GM23248 (cell line): ENCODE measurements at regions not wholly inside any gene's neighbourhood (a gene's known extent, or its start where the extent isn't known, plus 50 kb on each side); places are given as distances from the start of the nearest gene placed in this dataset.
"Not testable (repeated sequence)": the region's sequence is repeated elsewhere in the genome, so short reads cannot be mapped to it uniquely, and the experiment has no call there.

Experiments used
- DNase-seq: peaks from one replicate; pipeline ENCODE4 v3.0.0-alpha.2; 2015
- H2AFZ ChIP-seq: fragments of 200-600 bp; sonication (generic); 2 replicates; pipeline ENCODE4 v1.6.1; 2016; ENCODE audit warnings: antibody characterized with exemption
- H3F3A ChIP-seq: fragments of 200-600 bp; sonication (generic); 2 replicates; pipeline ENCODE4 v1.6.1; 2016; ENCODE audit warnings: mild to moderate bottlenecking, antibody characterized with exemption, mixed run types; ENCODE audit not compliant: insufficient read depth
- H3K27ac ChIP-seq: fragments of 200-600 bp; sonication (generic); 2 replicates; pipeline ENCODE4 v1.5.1; 2016; ENCODE audit warnings: mild to moderate bottlenecking
- H3K27me3 ChIP-seq: fragments of 200-600 bp; sonication (generic); replicated peaks from 2 replicates; pipeline ENCODE4 v1.6.1; 2016; ENCODE audit warnings: mild to moderate bottlenecking; ENCODE audit not compliant: insufficient read depth
- H3K36me3 ChIP-seq: fragments of 200-600 bp; sonication (generic); 2 replicates; pipeline ENCODE4 v1.6.1; 2016; ENCODE audit warnings: low read depth, mild to moderate bottlenecking
- H3K4me1 ChIP-seq: fragments of 200-600 bp; sonication (generic); 2 replicates; pipeline ENCODE4 v1.6.1; 2016; ENCODE audit warnings: mild to moderate bottlenecking; ENCODE audit not compliant: insufficient read depth
- H3K4me2 ChIP-seq: fragments of 200-600 bp; sonication (generic); one replicate; pipeline ENCODE4 v1.6.1; 2016; ENCODE audit warnings: mild to moderate bottlenecking; ENCODE audit not compliant: unreplicated experiment
- H3K4me3 ChIP-seq: fragments of 200-600 bp; sonication (generic); 2 replicates; pipeline ENCODE4 v1.5.1; 2016; ENCODE audit warnings: mild to moderate bottlenecking
- H3K79me2 ChIP-seq: fragments of 200-600 bp; sonication (generic); 2 replicates; pipeline ENCODE4 v1.6.1; 2016; ENCODE audit warnings: mild to moderate bottlenecking; ENCODE audit not compliant: insufficient read depth
- H3K9ac ChIP-seq: fragments of 200-600 bp; sonication (generic); 2 replicates; pipeline ENCODE4 v1.6.1; 2016; ENCODE audit warnings: mild to moderate bottlenecking
- H3K9me2 ChIP-seq: fragments of 200-600 bp; sonication (generic); 2 replicates; pipeline ENCODE4 v1.6.1; 2016; ENCODE audit warnings: mixed run types, mild to moderate bottlenecking, moderate library complexity; ENCODE audit not compliant: insufficient read depth
- H3K9me3 ChIP-seq: fragments of 200-600 bp; sonication (generic); one replicate; pipeline ENCODE4 v1.6.1; 2017; ENCODE audit warnings: low read depth
- H4K20me1 ChIP-seq: fragments of 200-600 bp; sonication (generic); 2 replicates; pipeline ENCODE4 v1.6.0; 2016; ENCODE audit not compliant: insufficient read depth
- EZH2 ChIP-seq: fragments of 200-600 bp; sonication (generic); IDR thresholded peaks from 2 replicates; pipeline ENCODE4 v1.6.1; 2018; ENCODE audit warnings: antibody characterized with exemption, mild to moderate bottlenecking; ENCODE audit not compliant: insufficient read depth, poor library complexity, severe bottlenecking
- EZH2phosphoT487 ChIP-seq: fragments of 200-600 bp; sonication (generic); IDR thresholded peaks from 2 replicates; pipeline ENCODE4 v1.6.1; 2018; ENCODE audit warnings: antibody characterized with exemption, moderate library complexity, mild to moderate bottlenecking, low read depth; ENCODE audit not compliant: insufficient read depth
- WGBS, 2 experiments: methylation state at CpG; one replicate each; pipeline ENCODE4 v1.1.6; 2015 to 2017; ENCODE audit warnings: low lambda C conversion rate in 2 of 2, low coverage in 1 of 2; ENCODE audit errors: missing lambda C conversion rate in 2 of 2; 5-methylcytosine and 5-hydroxymethylcytosine counted together
- in situ Hi-C: fragments of 300-500 bp; cut with MboI; formaldehyde crosslinking; loops from 2 replicates; pipeline ENCODE4 v1.15.0; 2020

DNA sequence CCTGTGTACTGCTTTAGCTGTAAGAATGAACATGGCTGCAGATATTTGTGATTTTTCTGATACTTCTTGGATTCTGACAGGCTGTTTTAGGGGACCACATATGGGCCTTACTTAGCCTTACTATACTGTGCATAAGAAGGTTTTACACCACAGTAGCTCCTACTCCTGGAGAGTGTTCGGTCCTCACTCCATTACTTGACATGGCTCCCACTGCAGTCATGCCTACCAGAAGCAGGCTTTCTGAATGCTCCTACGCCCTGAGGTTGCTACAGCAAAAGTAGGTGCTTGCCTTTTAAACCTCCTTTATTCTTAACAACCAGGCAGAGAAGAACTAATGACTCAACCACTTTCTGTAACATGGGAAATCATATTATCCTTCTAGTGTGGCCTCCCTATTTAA lies 125.2 kb upstream of the MAP2 start:
- H3K4me1 ChIP-seq = no peaks in the 10 kb centered on the region
- H3K4me2 ChIP-seq = no peak overlapping the region
- no peak for TF ChIP-seq EZH2phosphoT487
- no peak for TF ChIP-seq EZH2
- no peaks in the 10 kb centered on the region for H3F3A ChIP-seq
- H2AFZ ChIP-seq = no peak overlapping the region
- in situ Hi-C loops = no loop called here
- H3K9ac ChIP-seq = no peak overlapping the region
- no peak overlapping the region for H3K4me3 ChIP-seq
- WGBS, 2 experiments = 7 to 13% methylated on average over 2 of the region's 2 CpGs
- H4K20me1 ChIP-seq = no peaks in the 10 kb centered on the region
- no peak for DNase-seq
- H3K36me3 ChIP-seq = no peaks in the 10 kb centered on the region
- no peaks in the 10 kb centered on the region for H3K79me2 ChIP-seq
- no peaks in the 10 kb centered on the region for H3K27me3 ChIP-seq
- no peak overlapping the region for H3K27ac ChIP-seq
- H3K9me2 ChIP-seq = no peaks in the 10 kb centered on the region
- no peaks in the 10 kb centered on the region for H3K9me3 ChIP-seq

- H3K9me3 ChIP-seq, in situ Hi-C loops: not testable (repeated sequence)
Observed at GRCh38 chr2:209299478-209299877, 124.4 kb upstream of the MAP2 start.

DNA sequence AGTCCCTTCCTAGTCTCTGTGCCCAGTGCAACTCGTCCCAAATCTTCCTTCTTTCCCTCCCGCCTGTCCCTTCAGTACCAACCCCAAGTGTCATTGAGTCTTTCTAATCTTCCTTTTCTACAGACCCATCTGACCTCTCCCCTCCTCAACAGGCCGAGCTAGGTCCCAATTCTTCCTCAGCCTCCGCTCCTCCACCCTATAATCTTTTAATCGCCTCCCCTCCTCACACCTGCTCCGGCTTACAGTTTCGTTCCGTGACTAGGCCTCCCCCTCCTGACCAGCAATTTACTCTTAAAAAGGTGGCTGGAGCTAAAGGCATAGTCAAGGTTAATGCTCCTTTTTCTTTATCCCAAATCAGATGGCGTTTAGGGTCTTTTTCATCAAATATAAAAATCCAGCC lies 123.1 kb upstream of the MAP2 start:
- not testable (repeated sequence) for H3K4me2 ChIP-seq, H3K9me2 ChIP-seq, H3F3A ChIP-seq, H3K9me3 ChIP-seq, H3K9ac ChIP-seq, H3K79me2 ChIP-seq, H4K20me1 ChIP-seq, H3K27me3 ChIP-seq, H3K4me3 ChIP-seq, DNase-seq, H2AFZ ChIP-seq, H3K27ac ChIP-seq, H3K36me3 ChIP-seq, H3K4me1 ChIP-seq
- 53% methylated on average over 8 to 9 of the region's 9 CpGs for WGBS, 2 experiments
- in situ Hi-C loops = loop anchor here (25.0 kb wide), 1 partner anchor 888 kb away; the partner anchor contains the start of gene PTH2R

More at GRCh38 chr2:209299478-209299877, 124.4 kb upstream of the MAP2 start:
- H3K36me3 ChIP-seq, H3K9me2 ChIP-seq, H3K27ac ChIP-seq, H3K79me2 ChIP-seq, H2AFZ ChIP-seq, H3K27me3 ChIP-seq, H3K4me1 ChIP-seq, H3K4me3 ChIP-seq, H3K4me2 ChIP-seq, DNase-seq, H3K9ac ChIP-seq, H4K20me1 ChIP-seq, H3F3A ChIP-seq: not testable (repeated sequence)
- WGBS, 2 experiments = 48 to 64% methylated on average over 11 of the region's 11 CpGs

GRCh38 chr2:209305026-209305425 lies 118.8 kb upstream of the MAP2 start:
- H3K27ac ChIP-seq = no peak overlapping the region
- no peaks in the 10 kb centered on the region for H3K79me2 ChIP-seq
- H3K4me2 ChIP-seq = no peak overlapping the region
- H3K9me3 ChIP-seq = no peaks in the 10 kb centered on the region
- TF ChIP-seq EZH2 = no peak
- no peaks in the 10 kb centered on the region for H3K36me3 ChIP-seq
- no peaks in the 10 kb centered on the region for H3K9me2 ChIP-seq
- no peak for DNase-seq
- no peak overlapping the region for H3K4me3 ChIP-seq
- H3F3A ChIP-seq = no peaks in the 10 kb centered on the region
- no peaks in the 10 kb centered on the region for H3K27me3 ChIP-seq
- 5 to 9% methylated on average over 2 of the region's 2 CpGs for WGBS, 2 experiments
- no peaks in the 10 kb centered on the region for H3K4me1 ChIP-seq
- H4K20me1 ChIP-seq = no peaks in the 10 kb centered on the region
- H3K9ac ChIP-seq = no peak overlapping the region
- H2AFZ ChIP-seq = no peak overlapping the region
- in situ Hi-C loops = loop anchor here (25.0 kb wide), 1 partner anchor 893 kb away; the partner anchor contains the start of gene PTH2R

DNA sequence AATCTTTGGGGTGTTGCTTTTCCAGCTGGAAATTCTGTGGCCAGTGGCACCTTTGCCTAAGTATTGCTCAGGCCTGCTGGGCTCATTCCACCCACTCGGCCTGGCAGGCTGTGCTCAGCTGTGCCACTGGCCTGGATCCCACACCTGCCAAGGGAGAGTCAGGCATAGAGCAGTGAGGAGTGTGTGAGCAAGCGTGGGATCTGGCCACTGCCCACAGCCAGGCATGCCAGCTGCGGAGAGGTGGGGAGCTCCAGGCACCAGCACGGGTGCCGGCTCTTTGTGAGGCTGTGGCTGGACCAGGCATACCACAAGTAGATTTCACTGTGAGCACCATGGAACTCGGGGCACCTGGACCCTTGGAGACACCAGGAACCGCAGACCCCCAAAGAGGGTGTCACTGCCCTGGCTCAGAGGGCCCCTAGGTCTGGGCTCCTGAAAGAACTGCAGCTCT lies 118.1 kb upstream of the MAP2 start:
- DNase-seq = no peak
- Histone ChIP-seq H3K9me2 (no peaks in the 10 kb centered on the region), H3K4me2 (no peak overlapping the region), H2AFZ (no peak overlapping the region), H3K9ac (no peak overlapping the region), H4K20me1 (no peaks in the 10 kb centered on the region), H3K4me3 (no peak overlapping the region), H3K9me3 (no peaks in the 10 kb centered on the region), H3K27ac (no peak overlapping the region), H3K4me1 (no peaks in the 10 kb centered on the region), H3K36me3 (no peaks in the 10 kb centered on the region), H3K79me2 (no peaks in the 10 kb centered on the region), H3K27me3 (no peaks in the 10 kb centered on the region), H3F3A (no peaks in the 10 kb centered on the region)
- in situ Hi-C loops = loop anchor here (25.0 kb wide), 1 partner anchor 893 kb away; the partner anchor contains the start of gene PTH2R
- 50 to 60% methylated on average over 6 to 7 of the region's 7 CpGs for WGBS, 2 experiments
- TF ChIP-seq EZH2phosphoT487 = no peak
